Astrocyte (in vitro differentiated cells and primary cell): ENCODE measurements at regions not wholly inside any gene's neighbourhood (a gene's known extent, or its start where the extent isn't known, plus 50 kb on each side); places are given as distances from the start of the nearest gene placed in this dataset.
"Not testable (repeated sequence)": the region's sequence is repeated elsewhere in the genome, so short reads cannot be mapped to it uniquely, and the experiment has no call there.

Experiments
- DNase-seq: peaks from one replicate; pipeline ENCODE4 v3.0.0-alpha.2; 2010; ENCODE audit warnings: low read depth
- FAIRE-seq: peaks from 2 replicates; lab custom pipeline; 2011; peaks lifted over from hg19 to GRCh38; lab: Jason Lieb, UNC
- H2AFZ ChIP-seq: 2 replicates; pipeline ENCODE4 v1.6.0; 2012; ENCODE audit warnings: low read depth, low read length, inconsistent platforms
- H3K27ac ChIP-seq: 2 replicates; pipeline ENCODE4 v1.5.1; 2011; ENCODE audit warnings: low read depth, low read length, inconsistent platforms
- H3K27me3 ChIP-seq: 2 replicates; pipeline ENCODE4 v1.6.0; 2011; ENCODE audit warnings: low read length, inconsistent platforms; ENCODE audit not compliant: insufficient read depth
- H3K36me3 ChIP-seq: 2 replicates; pipeline ENCODE4 v1.5.1; 2011; ENCODE audit warnings: low read length, inconsistent platforms; ENCODE audit not compliant: insufficient read depth
- H3K4me1 ChIP-seq: 2 replicates; pipeline ENCODE4 v1.5.1; 2011; ENCODE audit warnings: low read length, inconsistent platforms; ENCODE audit not compliant: insufficient read depth
- H3K4me2 ChIP-seq: 2 replicates; pipeline ENCODE4 v1.6.0; 2012; ENCODE audit warnings: low read length, inconsistent platforms
- H3K4me3 ChIP-seq: 2 replicates; pipeline ENCODE4 v1.5.1; 2011; ENCODE audit warnings: low read depth, mild to moderate bottlenecking, low read length, inconsistent platforms; ENCODE audit not compliant: insufficient read depth
- H3K79me2 ChIP-seq: 2 replicates; pipeline ENCODE4 v1.6.0; 2012; ENCODE audit warnings: mild to moderate bottlenecking, low read length, inconsistent platforms; ENCODE audit not compliant: insufficient read depth
- H3K9ac ChIP-seq: 2 replicates; pipeline ENCODE4 v1.6.0; 2012; ENCODE audit warnings: mild to moderate bottlenecking, low read length, inconsistent platforms
- H3K9me3 ChIP-seq: 2 replicates; pipeline ENCODE4 v1.5.1; 2012; ENCODE audit warnings: low read depth, mild to moderate bottlenecking, low read length, inconsistent platforms; ENCODE audit not compliant: insufficient read depth
- H4K20me1 ChIP-seq: 2 replicates; pipeline ENCODE4 v1.6.0; 2012; ENCODE audit warnings: low read length, inconsistent platforms; ENCODE audit not compliant: insufficient read depth
- H3K27ac Mint-ChIP-seq: one replicate; pipeline ENCODE4 v1.8.0; 2021; ENCODE audit warnings: mild to moderate bottlenecking, mixed read lengths; ENCODE audit not compliant: unreplicated experiment
- H3K27me3 Mint-ChIP-seq: one replicate; pipeline ENCODE4 v1.8.0; 2021; ENCODE audit warnings: low read depth, mixed read lengths; ENCODE audit not compliant: unreplicated experiment
- H3K36me3 Mint-ChIP-seq: one replicate; pipeline ENCODE4 v1.8.0; 2021; ENCODE audit warnings: low read depth, mixed read lengths; ENCODE audit not compliant: unreplicated experiment
- H3K4me1 Mint-ChIP-seq: one replicate; pipeline ENCODE4 v1.8.0; 2021; ENCODE audit warnings: low read depth, mixed read lengths; ENCODE audit not compliant: unreplicated experiment
- H3K4me3 Mint-ChIP-seq: one replicate; pipeline ENCODE4 v1.8.0; 2021; ENCODE audit warnings: mild to moderate bottlenecking, moderate library complexity, mixed read lengths; ENCODE audit not compliant: unreplicated experiment
- H3K9me3 Mint-ChIP-seq: one replicate; pipeline ENCODE4 v1.8.0; 2021; ENCODE audit warnings: mild to moderate bottlenecking, mixed read lengths; ENCODE audit not compliant: unreplicated experiment
- EZH2 ChIP-seq: IDR thresholded peaks from 2 replicates; pipeline ENCODE4 v1.6.1; 2012; ENCODE audit warnings: mild to moderate bottlenecking, low read length, inconsistent platforms; ENCODE audit not compliant: insufficient read depth
- TF ChIP-seq, protein P1 (sequence below): IDR thresholded peaks from 2 replicates; pipeline ENCODE4 v1.5.1; 2011; ENCODE audit warnings: low read depth, mild to moderate bottlenecking, inconsistent platforms, low read length, moderate library complexity; ENCODE audit not compliant: insufficient read depth

- Histone ChIP-seq H4K20me1 (no peaks in the 10 kb centered on the region), H3K4me3 (no peak overlapping the region), H3K4me1 (no peaks in the 10 kb centered on the region), H3K79me2 (no peaks in the 10 kb centered on the region), H2AFZ (no peak overlapping the region), H3K9ac (no peak overlapping the region), H3K4me2 (no peak overlapping the region), H3K9me3 (no peaks in the 10 kb centered on the region), H3K36me3 (no peaks in the 10 kb centered on the region), H3K27ac (no peak overlapping the region), H3K27me3 (no peaks in the 10 kb centered on the region)
- Mint-ChIP-seq H3K27ac (no peak overlapping the region), H3K9me3 (peaks cover 5% of the 10 kb centered on the region), H3K4me1 (no peaks in the 10 kb centered on the region), H3K27me3 (no peaks in the 10 kb centered on the region), H3K4me3 (no peak overlapping the region), H3K36me3 (peaks cover 4% of the 10 kb centered on the region)
- no peak for FAIRE-seq
- DNase-seq, result no peak
- TF ChIP-seq, protein P1, sequence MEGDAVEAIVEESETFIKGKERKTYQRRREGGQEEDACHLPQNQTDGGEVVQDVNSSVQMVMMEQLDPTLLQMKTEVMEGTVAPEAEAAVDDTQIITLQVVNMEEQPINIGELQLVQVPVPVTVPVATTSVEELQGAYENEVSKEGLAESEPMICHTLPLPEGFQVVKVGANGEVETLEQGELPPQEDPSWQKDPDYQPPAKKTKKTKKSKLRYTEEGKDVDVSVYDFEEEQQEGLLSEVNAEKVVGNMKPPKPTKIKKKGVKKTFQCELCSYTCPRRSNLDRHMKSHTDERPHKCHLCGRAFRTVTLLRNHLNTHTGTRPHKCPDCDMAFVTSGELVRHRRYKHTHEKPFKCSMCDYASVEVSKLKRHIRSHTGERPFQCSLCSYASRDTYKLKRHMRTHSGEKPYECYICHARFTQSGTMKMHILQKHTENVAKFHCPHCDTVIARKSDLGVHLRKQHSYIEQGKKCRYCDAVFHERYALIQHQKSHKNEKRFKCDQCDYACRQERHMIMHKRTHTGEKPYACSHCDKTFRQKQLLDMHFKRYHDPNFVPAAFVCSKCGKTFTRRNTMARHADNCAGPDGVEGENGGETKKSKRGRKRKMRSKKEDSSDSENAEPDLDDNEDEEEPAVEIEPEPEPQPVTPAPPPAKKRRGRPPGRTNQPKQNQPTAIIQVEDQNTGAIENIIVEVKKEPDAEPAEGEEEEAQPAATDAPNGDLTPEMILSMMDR, result no peak
- TF ChIP-seq EZH2, result no peak
Measured at GRCh38 chr9:22829236-22829635, 382.6 kb downstream of the DMRTA1 start.

DNA sequence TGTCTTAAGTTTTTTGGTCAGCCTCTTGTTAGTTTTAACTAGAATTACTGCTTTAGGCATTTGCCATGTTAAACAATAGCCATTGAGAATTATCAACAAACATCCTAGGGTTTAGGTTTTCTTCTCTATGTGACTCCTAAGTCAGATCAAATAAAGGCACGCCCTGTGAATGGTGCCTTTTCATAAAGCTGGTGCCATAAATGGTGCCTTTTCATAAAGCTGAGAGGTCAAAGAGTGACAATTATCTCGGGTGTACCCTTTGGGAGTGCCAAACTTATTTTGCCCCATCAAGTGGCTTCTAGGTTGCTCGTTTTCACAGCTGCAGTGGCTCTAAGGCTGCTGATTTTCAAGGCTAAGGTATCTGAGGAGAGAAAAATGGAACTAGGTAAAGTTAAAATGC is 391.6 kb downstream of the DMRTA1 start:
- FAIRE-seq (no peak), DNase-seq (no peak)
- no peak overlapping the region for H3K27ac ChIP-seq
- no peak overlapping the region for H3K9ac ChIP-seq
- Mint-ChIP-seq H3K27me3 (no peaks in the 10 kb centered on the region), H3K9me3 (no peaks in the 10 kb centered on the region), H3K36me3 (no peaks in the 10 kb centered on the region), H3K4me1 (no peaks in the 10 kb centered on the region), H3K27ac (no peak overlapping the region), H3K4me3 (no peak overlapping the region)
- no peaks in the 10 kb centered on the region for H3K79me2 ChIP-seq
- H3K4me3 ChIP-seq, result no peak overlapping the region
- H4K20me1 ChIP-seq, result no peaks in the 10 kb centered on the region
- no peaks in the 10 kb centered on the region for H3K4me1 ChIP-seq
- no peak overlapping the region for H3K4me2 ChIP-seq
- no peaks in the 10 kb centered on the region for H3K27me3 ChIP-seq
- TF ChIP-seq, protein P1, result no peak
- TF ChIP-seq EZH2, result no peak
- no peaks in the 10 kb centered on the region for H3K36me3 ChIP-seq
- H3K9me3 ChIP-seq, result no peaks in the 10 kb centered on the region
- no peak overlapping the region for H2AFZ ChIP-seq

DNA sequence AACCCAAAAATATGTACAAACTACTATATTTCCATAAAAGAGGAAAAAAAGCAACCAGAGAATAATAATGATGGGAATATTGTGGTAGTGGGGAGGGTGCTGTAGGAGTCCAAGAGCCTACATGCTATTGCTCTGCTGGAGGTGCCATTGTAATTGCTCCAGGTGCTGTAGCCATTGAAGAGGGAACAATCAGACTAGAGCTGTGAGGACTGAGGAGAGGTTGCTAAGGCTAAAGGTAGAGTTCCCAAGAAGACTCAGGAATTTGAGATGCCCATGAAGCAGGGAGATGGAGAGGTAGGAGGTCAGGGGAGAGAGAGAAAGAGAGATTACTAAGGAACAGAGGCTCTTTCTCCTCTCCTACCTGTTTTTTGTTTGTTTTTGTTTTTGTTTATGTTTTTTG is 394.0 kb downstream of the DMRTA1 start:
- FAIRE-seq, result no peak
- H3K9me3 ChIP-seq, result peaks cover 5% of the 10 kb centered on the region
- H2AFZ ChIP-seq, result no peak overlapping the region
- no peaks in the 10 kb centered on the region for H3K79me2 ChIP-seq
- H3K27ac ChIP-seq, result no peak overlapping the region
- Mint-ChIP-seq H3K4me1 (no peaks in the 10 kb centered on the region), H3K9me3 (peaks cover 6% of the 10 kb centered on the region), H3K4me3 (no peak overlapping the region), H3K27ac (no peak overlapping the region), H3K27me3 (no peaks in the 10 kb centered on the region), H3K36me3 (peaks cover 2% of the 10 kb centered on the region)
- H4K20me1 ChIP-seq, result no peaks in the 10 kb centered on the region
- H3K4me2 ChIP-seq, result no peak overlapping the region
- DNase-seq, result no peak
- no peaks in the 10 kb centered on the region for H3K36me3 ChIP-seq
- H3K4me3 ChIP-seq, result no peak overlapping the region
- H3K27me3 ChIP-seq, result no peaks in the 10 kb centered on the region
- H3K4me1 ChIP-seq, result no peaks in the 10 kb centered on the region
- H3K9ac ChIP-seq, result no peak overlapping the region
- TF ChIP-seq EZH2, result no peak
- TF ChIP-seq, protein P1, result no peak

GRCh38 chr9:22845243-22845642 is 398.6 kb downstream of the DMRTA1 start:
- H3K27ac Mint-ChIP-seq, H3K27ac ChIP-seq, H3K27me3 ChIP-seq, H2AFZ ChIP-seq, H3K4me1 ChIP-seq, H3K4me3 Mint-ChIP-seq, H4K20me1 ChIP-seq, H3K4me3 ChIP-seq, H3K36me3 Mint-ChIP-seq, H3K4me1 Mint-ChIP-seq, H3K36me3 ChIP-seq, DNase-seq, H3K4me2 ChIP-seq, H3K9me3 ChIP-seq, FAIRE-seq, H3K27me3 Mint-ChIP-seq, H3K9ac ChIP-seq, H3K79me2 ChIP-seq: not testable (repeated sequence)
- peaks cover 10% of the 10 kb centered on the region for H3K9me3 Mint-ChIP-seq
